HG02938 (cell line): ENCODE measurements at regions not wholly inside any gene's neighbourhood (a gene's known extent, or its start where the extent isn't known, plus 50 kb on each side); places are given as distances from the start of the nearest gene placed in this dataset.
"Not testable (repeated sequence)": the region's sequence is repeated elsewhere in the genome, so short reads cannot be mapped to it uniquely, and the experiment has no call there.

Experiments used
- ATAC-seq: cut with Tn5 transposase; IDR thresholded peaks from one replicate; pipeline ENCODE4 v1.9.1; 2021; ENCODE audit warnings: mild to moderate bottlenecking, moderate library complexity; ENCODE audit not compliant: unreplicated experiment

- no peak for ATAC-seq
Measured at GRCh38 chr10:106304056-106304455, 860.5 kb downstream of the SORCS1 start.

GRCh38 chr10:106302961-106303360 lies 861.5 kb downstream of the SORCS1 start:
- ATAC-seq: no peak

DNA sequence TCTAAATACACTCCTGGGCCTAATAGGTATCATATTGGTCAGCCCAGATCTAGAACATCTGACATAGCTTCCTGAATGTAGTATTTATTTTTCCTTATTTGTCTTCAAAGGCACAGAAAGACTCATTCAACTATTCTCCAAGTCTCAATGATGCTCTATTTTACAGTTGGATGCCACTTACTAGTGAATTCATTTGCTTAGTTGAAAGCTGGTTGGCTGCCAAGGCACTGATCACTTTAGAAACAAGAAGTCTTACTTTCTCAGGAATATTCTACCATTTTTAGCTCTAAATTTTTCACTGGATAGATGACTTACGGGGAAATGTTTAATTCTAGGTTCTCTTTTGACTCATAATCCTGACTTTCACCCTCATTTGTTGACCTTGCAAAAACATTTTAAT lies 863.4 kb downstream of the SORCS1 start:
- no peak for ATAC-seq

DNA sequence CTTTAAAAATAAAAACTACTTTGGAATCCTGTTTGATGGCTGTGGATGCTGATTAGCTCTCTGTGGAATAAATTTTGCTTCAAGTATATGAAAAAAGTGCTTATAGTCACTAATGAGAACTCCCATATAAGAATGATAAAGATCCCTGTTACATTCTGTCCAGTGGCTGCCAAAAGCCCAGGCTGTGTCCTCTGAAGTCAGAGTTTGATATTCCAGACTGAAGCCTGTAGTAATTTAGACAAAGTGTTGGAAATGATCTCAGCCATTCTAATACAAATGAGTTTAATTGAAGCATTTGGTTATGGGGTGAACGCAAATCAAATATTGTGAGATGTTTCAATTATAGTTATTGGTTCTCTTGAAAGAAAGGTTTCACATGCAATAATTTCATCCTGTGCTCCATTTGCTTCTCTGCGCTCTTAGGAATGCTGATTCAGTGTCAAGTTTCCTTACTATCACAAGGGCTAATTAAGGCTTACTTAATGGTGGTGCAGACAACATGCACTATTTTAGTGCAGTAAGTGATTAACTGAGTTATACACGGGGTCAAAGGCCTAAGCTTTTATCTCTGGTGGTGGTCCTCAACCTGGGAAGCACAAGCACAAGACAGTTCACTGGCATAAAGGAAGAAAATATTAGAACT lies 867.6 kb downstream of the SORCS1 start:
- no peak for ATAC-seq

- no peak for ATAC-seq
Measured at GRCh38 chr10:106284802-106285587, 879.5 kb downstream of the SORCS1 start.

DNA sequence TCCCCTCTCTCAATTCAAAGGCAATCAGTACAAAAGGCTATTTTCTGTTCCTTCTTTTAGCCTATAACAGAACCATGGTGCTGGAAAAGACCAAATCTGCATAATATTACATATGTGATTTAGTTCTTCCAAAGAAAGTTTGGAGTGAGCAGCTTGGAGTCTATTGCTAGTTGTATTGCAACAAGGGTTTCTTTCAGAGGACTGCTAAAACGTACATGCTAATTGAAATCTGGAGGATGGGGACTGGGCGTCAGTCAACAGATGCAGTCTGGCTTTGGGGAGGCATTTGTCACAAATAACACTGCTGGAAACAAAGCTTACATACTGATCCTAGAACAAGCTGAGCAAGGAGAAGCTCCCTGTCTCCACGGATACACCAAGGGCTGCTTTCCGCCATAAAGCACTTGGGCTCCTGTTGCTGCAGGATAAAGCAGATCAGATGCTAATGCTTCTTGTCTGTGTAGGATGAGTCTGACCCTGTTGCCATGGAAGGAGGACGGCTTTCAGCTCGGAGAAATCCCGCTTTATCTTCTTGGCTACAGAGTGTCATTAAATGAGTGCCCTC lies 883.5 kb downstream of the SORCS1 start:
- ATAC-seq: no peak

GRCh38 chr10:106278383-106278782 lies 886.1 kb downstream of the SORCS1 start:
- ATAC-seq: no peak

DNA sequence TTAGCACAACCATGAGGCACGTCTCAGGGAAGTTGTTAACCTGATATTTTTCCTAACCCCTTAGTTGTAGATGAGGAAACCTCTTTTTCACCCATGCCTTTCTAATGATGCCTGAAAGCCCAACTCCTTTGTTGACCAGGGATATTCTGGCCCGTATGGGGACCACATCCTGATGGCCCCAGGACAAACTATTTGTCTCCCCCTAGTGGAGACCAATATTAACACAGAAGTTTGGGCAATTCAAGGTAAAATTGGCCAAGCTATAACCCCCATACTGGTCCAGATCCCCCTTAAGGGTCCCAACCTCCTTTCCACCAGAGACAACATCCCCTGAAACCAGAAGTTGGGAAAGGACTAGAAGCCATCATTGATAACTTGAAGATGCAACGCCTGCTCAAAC lies 893.3 kb downstream of the SORCS1 start:
- ATAC-seq: no peak

- ATAC-seq: no peak
Measured at GRCh38 chr10:106268000-106268399, 896.5 kb downstream of the SORCS1 start.

GRCh38 chr10:106267591-106267990 lies 896.9 kb downstream of the SORCS1 start:
- ATAC-seq: no peak

DNA sequence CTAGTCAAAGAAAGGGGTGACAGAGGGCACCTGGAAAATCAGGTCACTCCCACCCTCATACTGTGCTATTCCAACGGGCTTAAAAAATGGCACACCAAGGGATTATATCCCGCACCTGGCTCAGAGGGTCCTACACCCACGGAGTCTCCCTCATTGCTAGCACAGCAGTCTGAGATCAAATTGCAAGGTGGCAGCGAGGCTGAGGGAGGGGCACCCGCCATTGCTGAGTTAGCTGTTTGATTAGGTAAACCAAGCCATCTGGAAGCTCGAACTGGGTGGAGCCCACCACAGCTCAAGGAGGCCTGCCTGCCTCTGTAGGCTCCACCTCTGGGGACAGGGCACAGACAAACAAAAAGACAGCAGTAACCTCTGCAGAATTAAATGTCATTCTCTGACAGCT lies 907.1 kb downstream of the SORCS1 start:
- not testable (repeated sequence) for ATAC-seq

DNA sequence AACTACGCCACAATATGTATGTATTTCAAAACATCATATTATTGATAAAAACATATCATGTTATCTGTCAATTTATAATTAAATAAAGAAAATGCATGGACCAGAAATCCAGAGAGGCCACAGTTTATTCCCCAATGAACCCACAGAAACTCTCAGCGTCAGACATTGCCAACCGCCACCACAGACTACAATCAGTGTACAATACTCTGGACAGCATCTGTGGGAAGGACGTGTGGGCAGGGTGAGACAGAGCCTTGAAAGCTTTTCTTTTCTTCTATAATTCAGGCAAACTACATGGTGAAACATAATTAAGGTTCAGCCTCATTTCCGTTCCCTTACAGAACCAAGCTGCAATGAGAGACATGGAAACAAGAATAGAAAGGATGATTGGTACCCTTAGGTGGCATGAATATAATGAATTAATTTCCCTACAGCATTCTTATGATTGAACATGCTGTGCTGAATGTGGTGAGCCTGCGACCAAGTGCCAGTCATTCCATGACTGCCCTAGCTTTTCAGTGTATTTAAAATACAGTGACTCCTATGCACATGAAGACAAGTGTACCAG lies 909.3 kb downstream of the SORCS1 start:
- no peak for ATAC-seq

DNA sequence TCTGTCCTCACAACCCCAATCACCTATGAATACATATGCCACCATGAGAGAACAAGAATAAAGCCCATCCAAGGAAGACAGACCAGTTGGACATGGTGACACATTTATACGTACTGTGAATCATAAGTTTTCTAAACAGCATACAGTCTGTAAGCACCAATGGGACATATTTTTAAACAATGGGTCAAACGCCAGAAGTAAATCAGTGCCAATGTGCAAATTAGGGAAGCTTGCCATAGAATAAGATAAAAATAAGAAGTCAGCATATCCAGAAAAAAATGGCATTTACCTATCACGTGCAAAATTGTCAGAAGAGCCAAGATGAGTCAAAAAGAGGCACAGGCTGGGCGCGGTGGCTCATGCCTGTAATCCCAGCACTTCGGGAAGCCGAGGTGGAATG lies 910.4 kb downstream of the SORCS1 start:
- ATAC-seq: no peak

DNA sequence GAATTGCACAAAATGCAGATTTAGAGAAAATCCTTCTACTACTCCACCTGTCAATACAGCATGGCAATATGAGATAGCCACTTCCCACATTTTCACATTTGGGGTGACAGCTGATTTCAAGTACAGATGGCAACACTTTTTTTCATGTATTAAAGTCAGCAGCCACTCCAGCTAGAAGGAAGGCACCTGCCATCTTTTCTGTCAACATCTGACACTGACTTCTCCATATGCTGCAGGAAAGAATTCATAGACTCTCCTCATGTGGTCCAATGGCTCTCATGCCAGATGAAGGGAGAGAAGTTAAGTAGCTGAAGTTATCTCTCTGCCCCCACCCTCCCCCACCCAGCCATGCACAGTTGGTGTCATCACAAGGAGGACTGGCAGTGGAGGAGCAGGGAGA lies 912.0 kb downstream of the SORCS1 start:
- ATAC-seq: no peak

- no peak for ATAC-seq
Measured at GRCh38 chr10:106251573-106251972, 912.9 kb downstream of the SORCS1 start.

DNA sequence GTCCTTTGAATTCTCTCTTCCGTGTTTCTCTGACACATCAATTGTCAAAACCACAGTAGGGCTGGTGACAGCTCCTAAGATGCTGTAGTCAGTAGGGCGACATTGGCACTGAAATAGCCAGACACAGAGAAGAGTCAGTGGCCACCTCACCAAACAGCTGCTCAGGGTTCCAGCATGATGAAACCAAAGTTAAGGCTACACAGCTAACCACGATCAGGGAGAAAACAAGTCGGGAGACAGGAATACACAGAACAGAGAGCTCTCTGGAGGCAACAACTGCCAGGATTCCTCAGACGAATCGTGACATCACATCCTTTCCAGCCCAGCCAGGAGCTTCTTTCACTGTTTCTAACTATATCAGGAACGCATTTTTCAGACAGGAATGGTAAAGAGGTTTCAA lies 922.2 kb downstream of the SORCS1 start:
- no peak for ATAC-seq

DNA sequence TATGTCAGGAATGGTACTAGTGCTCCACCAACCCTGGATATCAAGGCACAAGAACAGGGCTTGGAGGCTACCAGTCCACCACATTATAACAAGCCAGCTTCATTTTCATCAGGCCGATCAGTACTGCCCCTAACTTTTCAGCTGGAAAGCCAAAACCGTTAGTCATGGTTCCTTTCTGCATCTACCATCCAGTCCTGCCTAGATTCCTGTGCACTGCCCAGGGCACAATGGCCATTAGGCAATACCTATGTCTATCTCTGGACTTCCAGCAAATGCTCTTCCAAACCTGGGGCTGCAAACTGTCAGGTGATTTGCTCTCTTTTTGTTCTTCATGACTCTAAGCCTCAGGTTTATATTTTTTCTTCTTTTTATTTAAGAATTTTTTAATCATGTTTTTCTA lies 937.7 kb downstream of the SORCS1 start:
- no peak for ATAC-seq

DNA sequence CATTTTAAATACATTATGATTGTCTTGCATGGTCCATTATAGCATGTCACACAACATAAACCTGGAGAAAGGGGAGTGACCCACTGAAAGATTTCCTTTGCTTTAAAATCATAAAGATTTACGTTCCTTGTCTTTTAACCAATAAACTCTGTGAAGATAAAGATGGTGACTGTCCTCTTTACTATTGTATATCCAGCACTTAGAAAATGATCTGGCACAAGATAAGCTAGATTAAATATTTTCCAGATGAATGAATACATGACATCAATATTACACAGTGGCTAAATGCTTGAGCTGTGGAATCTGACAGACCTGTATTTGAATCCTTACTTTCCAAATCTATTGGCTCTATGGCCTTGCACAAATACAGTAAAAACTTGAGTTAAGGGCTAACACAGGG lies 938.4 kb downstream of the SORCS1 start:
- no peak for ATAC-seq

DNA sequence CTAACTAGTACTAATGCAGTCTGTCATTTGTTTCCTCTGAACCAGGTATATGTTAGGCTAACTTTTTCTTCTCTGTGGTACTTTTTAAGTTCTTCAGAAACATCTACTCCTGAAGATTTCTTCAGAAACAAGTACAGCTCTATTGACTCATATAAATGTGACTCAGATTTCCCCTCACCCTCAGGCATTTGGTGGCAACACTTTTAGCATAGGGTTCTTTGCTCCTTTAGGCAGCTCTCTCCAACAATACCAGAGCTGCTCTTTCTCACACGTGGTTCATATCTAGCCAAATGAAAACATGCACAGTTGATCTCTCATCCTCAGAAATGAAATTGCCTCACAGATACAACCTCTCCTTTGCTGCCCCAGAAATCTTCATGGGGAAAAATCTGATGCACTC lies 939.8 kb downstream of the SORCS1 start:
- ATAC-seq: no peak

GRCh38 chr10:106217627-106218026 lies 946.9 kb downstream of the SORCS1 start:
- no peak for ATAC-seq

GRCh38 chr10:106216085-106216484 lies 948.4 kb downstream of the SORCS1 start:
- ATAC-seq: no peak

DNA sequence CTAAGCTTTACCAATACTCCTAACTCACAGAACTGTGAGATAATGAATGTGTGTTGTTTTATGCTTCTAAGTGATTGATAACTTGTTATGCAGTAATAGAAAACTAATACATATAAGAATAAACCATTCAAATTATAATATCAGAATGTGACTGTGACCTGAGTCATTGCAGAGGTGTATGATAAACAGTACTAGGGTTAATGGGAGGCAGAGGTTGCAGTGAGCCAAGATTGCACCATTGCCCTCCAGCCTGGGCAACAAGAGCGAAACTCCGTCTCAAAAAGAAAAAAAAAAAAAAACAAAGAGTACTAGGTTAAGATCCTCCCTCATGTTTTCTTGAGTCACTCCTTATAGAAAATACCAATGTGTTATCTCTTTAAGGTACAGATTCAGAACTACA lies 950.3 kb downstream of the SORCS1 start:
- ATAC-seq: no peak
